ENCODE measurements at regions not wholly inside any gene's neighbourhood (a gene's known extent, or its start where the extent isn't known, plus 50 kb on each side); places are given as distances from the start of the nearest gene placed in this dataset.
"Not testable (repeated sequence)": the region's sequence is repeated elsewhere in the genome, so short reads cannot be mapped to it uniquely, and the experiment has no call there.

GRCh38 chr7:65279795-65280194 lies 93.9 kb upstream of the ZNF92 start:
- no peak for DNase-seq (ENCODE audit: insufficient read length)
- no peak for FAIRE-seq
- TF ChIP-seq POLR2AphosphoS5 (IDR thresholded peaks at IDR 0.05; ENCODE audit: low read depth, low read length) = no peak
- TF ChIP-seq POLR2A (IDR thresholded peaks at IDR 0.05; ENCODE audit: low read depth, low read length) = no peak
- TF ChIP-seq TAF1 (IDR thresholded peaks at IDR 0.05; ENCODE audit: borderline replicate concordance, low read depth, low read length) = no peak

- FAIRE-seq = no peak
- no peak for TF ChIP-seq POLR2A (IDR thresholded peaks at IDR 0.05; ENCODE audit: low read depth, low read length)
- no peak for TF ChIP-seq POLR2AphosphoS5 (IDR thresholded peaks at IDR 0.05; ENCODE audit: low read depth, low read length)
- no peak for TF ChIP-seq TAF1 (IDR thresholded peaks at IDR 0.05; ENCODE audit: borderline replicate concordance, low read depth, low read length)
- no peak for DNase-seq (ENCODE audit: insufficient read length)
These were observed 96.8 kb upstream of the ZNF92 start for GRCh38 chr7:65276822-65277221.

- not testable (repeated sequence) for FAIRE-seq; DNase-seq (ENCODE audit: insufficient read length)
These were observed 102.2 kb upstream of the ZNF92 start for GRCh38 chr7:65271502-65271901.

- no peak for FAIRE-seq
- TF ChIP-seq POLR2AphosphoS5 (IDR thresholded peaks at IDR 0.05; ENCODE audit: low read depth, low read length) (no peak), POLR2A (IDR thresholded peaks at IDR 0.05; ENCODE audit: low read depth, low read length) (peak; percentile 66; the same call in 1 of the 2 replicates)
- DNase-seq (ENCODE audit: insufficient read length) = no peak
These were observed 104.4 kb upstream of the ZNF92 start for GRCh38 chr7:65269150-65269856.

GRCh38 chr7:65268782-65269149 lies 104.9 kb upstream of the ZNF92 start:
- FAIRE-seq = no peak
- no peak for DNase-seq (ENCODE audit: insufficient read length)
- no peak for TF ChIP-seq POLR2AphosphoS5 (IDR thresholded peaks at IDR 0.05; ENCODE audit: low read depth, low read length)
- no peak for TF ChIP-seq TAF1 (IDR thresholded peaks at IDR 0.05; ENCODE audit: borderline replicate concordance, low read depth, low read length)
- TF ChIP-seq POLR2A (IDR thresholded peaks at IDR 0.05; ENCODE audit: low read depth, low read length) = no peak

- FAIRE-seq (no peak), DNase-seq (ENCODE audit: insufficient read length) (no peak)
- TF ChIP-seq POLR2A (IDR thresholded peaks at IDR 0.05; ENCODE audit: low read depth, low read length) (no peak), TAF1 (IDR thresholded peaks at IDR 0.05; ENCODE audit: borderline replicate concordance, low read depth, low read length) (no peak), POLR2AphosphoS5 (IDR thresholded peaks at IDR 0.05; ENCODE audit: low read depth, low read length) (no peak)
These were observed 107.6 kb upstream of the ZNF92 start for GRCh38 chr7:65265933-65266519.

- no peak for FAIRE-seq
- no peak for DNase-seq (ENCODE audit: insufficient read length)
- TF ChIP-seq TAF1 (IDR thresholded peaks at IDR 0.05; ENCODE audit: borderline replicate concordance, low read depth, low read length) (no peak), POLR2A (IDR thresholded peaks at IDR 0.05; ENCODE audit: low read depth, low read length) (no peak), POLR2AphosphoS5 (IDR thresholded peaks at IDR 0.05; ENCODE audit: low read depth, low read length) (no peak)
These were observed 109.4 kb upstream of the ZNF92 start for GRCh38 chr7:65264258-65264657.

- DNase-seq (ENCODE audit: insufficient read length); FAIRE-seq: not testable (repeated sequence)
These were observed 113.0 kb upstream of the ZNF92 start for GRCh38 chr7:65260673-65261072.

GRCh38 chr7:65259864-65260525 lies 113.7 kb upstream of the ZNF92 start:
- not testable (repeated sequence) for FAIRE-seq; DNase-seq (ENCODE audit: insufficient read length)

GRCh38 chr7:65254061-65254460 lies 119.6 kb upstream of the ZNF92 start:
- FAIRE-seq = no peak
- DNase-seq (ENCODE audit: insufficient read length) = no peak
- no peak for TF ChIP-seq POLR2A (IDR thresholded peaks at IDR 0.05; ENCODE audit: low read depth, low read length)
- no peak for TF ChIP-seq POLR2AphosphoS5 (IDR thresholded peaks at IDR 0.05; ENCODE audit: low read depth, low read length)
- no peak for TF ChIP-seq TAF1 (IDR thresholded peaks at IDR 0.05; ENCODE audit: borderline replicate concordance, low read depth, low read length)

- DNase-seq (ENCODE audit: insufficient read length) (no peak), FAIRE-seq (no peak)
- no peak for TF ChIP-seq POLR2A (IDR thresholded peaks at IDR 0.05; ENCODE audit: low read depth, low read length)
- TF ChIP-seq TAF1 (IDR thresholded peaks at IDR 0.05; ENCODE audit: borderline replicate concordance, low read depth, low read length) = no peak
- no peak for TF ChIP-seq POLR2AphosphoS5 (IDR thresholded peaks at IDR 0.05; ENCODE audit: low read depth, low read length)
These were observed 121.6 kb upstream of the ZNF92 start for GRCh38 chr7:65251851-65252620.

Measured in GM12892 (cell line).